Activated T-cell treated with anti-CD3 and anti-CD28 coated beads, Interleukin-2, amount 50 U/mL, for 4 hours (primary cell): ENCODE measurements at regions not wholly inside any gene's neighbourhood (a gene's known extent, or its start where the extent isn't known, plus 50 kb on each side); places are given as distances from the start of the nearest gene placed in this dataset.

ENCODE experiments used
- ATAC-seq, 2 donors: fragments of 200-7000 bp; cut with Tn5 transposase; one replicate each; pipeline ENCODE4 v1.10.0; 2021
- DNase-seq: peaks from one replicate; pipeline ENCODE4 v3.0.0-alpha.2; 2020
- H3K27me3 Mint-ChIP-seq: one replicate; pipeline ENCODE4 v1.8.0; 2021; ENCODE audit warnings: low read depth, mixed read lengths
- H3K36me3 Mint-ChIP-seq: one replicate; pipeline ENCODE4 v1.8.0; 2022; ENCODE audit warnings: mixed read lengths; ENCODE audit not compliant: insufficient read depth
- H3K4me1 Mint-ChIP-seq: one replicate; pipeline ENCODE4 v1.8.0; 2021; ENCODE audit warnings: low read depth, mixed read lengths
- H3K4me3 Mint-ChIP-seq: one replicate; pipeline ENCODE4 v1.8.0; 2021; ENCODE audit warnings: mild to moderate bottlenecking, moderate library complexity, mixed read lengths
- H3K9me3 Mint-ChIP-seq: one replicate; pipeline ENCODE4 v1.8.0; 2021; ENCODE audit warnings: mixed read lengths

GRCh38 chr18:76564655-76565237 is 69.7 kb upstream of the ZNF516 start:
- Mint-ChIP-seq H3K27me3 (peaks cover 17% of the 10 kb centered on the region), H3K9me3 (no peaks in the 10 kb centered on the region), H3K4me3 (no peak overlapping the region), H3K4me1 (no peaks in the 10 kb centered on the region), H3K36me3 (no peaks in the 10 kb centered on the region)
- DNase-seq: no peak
- no peak for ATAC-seq

GRCh38 chr18:76564117-76564516 is 69.1 kb upstream of the ZNF516 start:
- H3K4me3 Mint-ChIP-seq: no peak overlapping the region
- H3K27me3 Mint-ChIP-seq: peaks cover 15% of the 10 kb centered on the region
- no peaks in the 10 kb centered on the region for H3K36me3 Mint-ChIP-seq
- DNase-seq: no peak
- H3K4me1 Mint-ChIP-seq: no peaks in the 10 kb centered on the region
- no peak for ATAC-seq
- no peaks in the 10 kb centered on the region for H3K9me3 Mint-ChIP-seq

- no peak for DNase-seq
- no peaks in the 10 kb centered on the region for H3K9me3 Mint-ChIP-seq
- H3K4me1 Mint-ChIP-seq: no peaks in the 10 kb centered on the region
- no peaks in the 10 kb centered on the region for H3K36me3 Mint-ChIP-seq
- ATAC-seq: no peak
- H3K4me3 Mint-ChIP-seq: no peak overlapping the region
- H3K27me3 Mint-ChIP-seq: peaks cover 12% of the 10 kb centered on the region
Measured at GRCh38 chr18:76562286-76563122, 67.5 kb upstream of the ZNF516 start.

GRCh38 chr18:76558881-76559667 is 64.0 kb upstream of the ZNF516 start:
- DNase-seq (no peak), ATAC-seq (no peak)
- Mint-ChIP-seq H3K4me3 (no peak overlapping the region), H3K27me3 (peaks cover 10% of the 10 kb centered on the region), H3K9me3 (no peaks in the 10 kb centered on the region), H3K4me1 (no peaks in the 10 kb centered on the region), H3K36me3 (no peaks in the 10 kb centered on the region)

GRCh38 chr18:76557026-76557575 is 62.1 kb upstream of the ZNF516 start:
- Mint-ChIP-seq H3K27me3 (peaks cover 4% of the 10 kb centered on the region), H3K4me3 (no peak overlapping the region), H3K4me1 (no peaks in the 10 kb centered on the region), H3K36me3 (no peaks in the 10 kb centered on the region), H3K9me3 (no peaks in the 10 kb centered on the region)
- DNase-seq (no peak), ATAC-seq (no peak)

GRCh38 chr18:76554547-76555222 is 59.6 kb upstream of the ZNF516 start:
- ATAC-seq (no peak), DNase-seq (no peak)
- H3K27me3 Mint-ChIP-seq: no peaks in the 10 kb centered on the region
- no peaks in the 10 kb centered on the region for H3K36me3 Mint-ChIP-seq
- H3K4me3 Mint-ChIP-seq: no peak overlapping the region
- no peaks in the 10 kb centered on the region for H3K9me3 Mint-ChIP-seq
- H3K4me1 Mint-ChIP-seq: no peaks in the 10 kb centered on the region

- Mint-ChIP-seq H3K36me3 (no peaks in the 10 kb centered on the region), H3K4me3 (no peak overlapping the region), H3K4me1 (no peaks in the 10 kb centered on the region), H3K9me3 (no peaks in the 10 kb centered on the region), H3K27me3 (no peaks in the 10 kb centered on the region)
- DNase-seq (no peak), ATAC-seq (no peak)
Measured at GRCh38 chr18:76553715-76554546, 58.9 kb upstream of the ZNF516 start.

GRCh38 chr18:76548541-76548940 is 53.5 kb upstream of the ZNF516 start:
- DNase-seq (no peak), ATAC-seq (no peak)
- Mint-ChIP-seq H3K27me3 (peaks cover 3% of the 10 kb centered on the region), H3K9me3 (no peaks in the 10 kb centered on the region), H3K36me3 (no peaks in the 10 kb centered on the region), H3K4me1 (no peaks in the 10 kb centered on the region), H3K4me3 (no peak overlapping the region)

GRCh38 chr18:76547296-76547695 is 52.3 kb upstream of the ZNF516 start:
- H3K4me1 Mint-ChIP-seq: no peaks in the 10 kb centered on the region
- DNase-seq (no peak), ATAC-seq (no peak)
- H3K36me3 Mint-ChIP-seq: no peaks in the 10 kb centered on the region
- peaks cover 3% of the 10 kb centered on the region for H3K27me3 Mint-ChIP-seq
- no peaks in the 10 kb centered on the region for H3K9me3 Mint-ChIP-seq
- H3K4me3 Mint-ChIP-seq: no peak overlapping the region

GRCh38 chr18:76546436-76546835 is 51.4 kb upstream of the ZNF516 start:
- Mint-ChIP-seq H3K27me3 (peaks cover 3% of the 10 kb centered on the region), H3K4me3 (no peak overlapping the region), H3K36me3 (no peaks in the 10 kb centered on the region), H3K9me3 (no peaks in the 10 kb centered on the region), H3K4me1 (no peaks in the 10 kb centered on the region)
- ATAC-seq: no peak
- DNase-seq: no peak

GRCh38 chr18:76546088-76546435 is 51.0 kb upstream of the ZNF516 start:
- Mint-ChIP-seq H3K27me3 (peaks cover 3% of the 10 kb centered on the region), H3K4me1 (no peaks in the 10 kb centered on the region), H3K4me3 (no peak overlapping the region), H3K9me3 (no peaks in the 10 kb centered on the region), H3K36me3 (no peaks in the 10 kb centered on the region)
- DNase-seq (no peak), ATAC-seq (no peak)

GRCh38 chr18:76545433-76546087 is 50.5 kb upstream of the ZNF516 start:
- Mint-ChIP-seq H3K9me3 (no peaks in the 10 kb centered on the region), H3K36me3 (no peaks in the 10 kb centered on the region), H3K27me3 (peaks cover 4% of the 10 kb centered on the region), H3K4me3 (no peak overlapping the region), H3K4me1 (no peaks in the 10 kb centered on the region)
- DNase-seq (no peak), ATAC-seq (no peak)
